Brain pericyte (primary cell): ENCODE measurements at regions not wholly inside any gene's neighbourhood (a gene's known extent, or its start where the extent isn't known, plus 50 kb on each side); places are given as distances from the start of the nearest gene placed in this dataset.

Experiments used
- DNase-seq: peaks from one replicate; pipeline ENCODE4 v3.0.0-alpha.2; 2012; ENCODE audit warnings: low read depth, low spot score

DNA sequence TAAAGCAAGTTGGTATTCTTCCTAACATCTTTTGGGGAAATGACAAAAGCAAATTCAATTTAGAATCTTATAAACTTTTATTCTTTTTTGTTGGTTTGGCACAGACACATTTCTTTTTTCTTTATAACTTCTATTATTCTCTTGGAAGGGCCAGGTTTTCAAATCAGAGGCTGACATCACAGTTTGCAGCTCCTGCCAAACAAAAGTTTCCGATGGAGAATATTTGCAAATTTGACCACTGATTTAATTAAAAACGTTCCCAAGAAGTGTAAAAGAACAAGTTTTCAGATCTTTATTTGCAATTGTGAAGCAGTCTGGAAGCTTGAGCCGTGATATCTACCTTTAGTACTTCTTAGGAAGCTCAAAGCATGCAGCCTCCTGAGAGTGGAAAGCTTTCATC lies 53.8 kb upstream of the CD83 start:
- DNase-seq = no peak

- no peak for DNase-seq
Observed at GRCh38 chr6:14065350-14065749, 52.2 kb upstream of the CD83 start.

DNA sequence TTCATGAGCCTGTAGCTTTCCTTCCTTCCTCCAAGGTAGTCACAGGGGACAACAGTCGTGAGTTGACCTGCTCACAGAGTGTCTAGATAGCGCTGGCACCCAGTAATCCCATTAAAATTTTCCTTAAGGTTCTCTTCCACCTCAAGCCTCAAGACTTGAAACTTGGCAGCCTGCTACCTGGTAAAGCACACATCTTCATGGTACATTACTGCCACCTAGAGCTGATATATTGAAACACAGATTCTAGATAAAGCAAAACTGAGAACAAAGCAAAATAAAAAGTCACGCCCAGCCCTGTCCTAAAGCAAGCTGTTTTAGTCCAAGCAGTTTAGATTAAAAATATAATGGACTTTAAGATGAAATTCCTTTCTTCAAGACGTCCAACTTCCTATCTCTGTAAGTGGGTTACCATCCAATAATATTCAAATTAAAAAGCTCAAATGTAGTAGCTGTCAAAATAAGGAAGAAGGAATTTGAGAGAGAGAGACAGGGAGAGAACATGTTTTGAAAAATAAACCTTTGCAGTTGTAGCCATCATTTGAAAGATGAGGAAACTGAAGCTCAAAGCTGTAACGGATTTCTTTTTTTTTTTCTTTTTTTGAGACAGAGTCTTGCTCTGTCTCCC lies 50.7 kb upstream of the CD83 start:
- peak; percentile 17 for DNase-seq

DNA sequence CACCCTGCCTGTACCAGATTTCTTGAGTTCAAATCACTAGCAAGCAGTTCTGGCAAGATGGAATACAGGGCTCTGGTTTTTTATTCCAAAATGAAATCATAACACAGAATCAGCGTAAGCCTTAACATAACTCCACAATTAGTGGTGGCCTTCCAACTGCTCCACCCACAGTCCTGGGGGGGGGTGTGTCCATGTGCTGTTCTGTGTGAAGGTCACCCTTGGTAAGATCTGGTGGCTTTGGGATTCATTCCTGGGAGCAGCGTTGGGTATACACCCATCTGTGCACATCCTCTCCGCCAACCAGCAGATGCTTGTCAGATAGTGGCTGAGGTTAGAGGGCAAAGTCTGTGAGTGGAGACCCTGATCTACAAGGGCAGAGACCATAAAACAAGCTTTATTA lies 49.9 kb upstream of the CD83 start:
- DNase-seq = no peak
